ENCODE measurements at regions not wholly inside any gene's neighbourhood (a gene's known extent, or its start where the extent isn't known, plus 50 kb on each side); places are given as distances from the start of the nearest gene placed in this dataset.
"Not testable (repeated sequence)": the region's sequence is repeated elsewhere in the genome, so short reads cannot be mapped to it uniquely, and the experiment has no call there.

DNA sequence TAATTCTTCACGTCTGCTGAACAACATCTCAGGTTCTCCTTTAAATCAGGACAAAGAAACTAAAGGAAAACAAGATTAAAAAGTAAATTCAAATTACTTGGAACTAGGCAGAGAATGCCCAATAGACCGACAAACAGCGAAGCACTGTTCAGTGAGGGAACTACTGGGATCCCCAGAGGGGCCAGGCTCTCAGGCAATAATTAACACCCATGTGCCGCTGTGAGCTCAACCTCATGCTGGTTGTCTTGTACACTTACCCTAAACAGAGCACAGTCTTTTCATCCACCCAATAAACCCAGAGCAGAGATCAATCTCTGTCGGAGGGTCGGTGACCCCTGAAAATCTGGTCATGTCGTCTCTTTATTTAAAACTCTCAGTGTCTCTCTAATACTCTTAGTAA, 229.9 kb upstream of the CRIM1 start:
- Histone ChIP-seq H3F3A (ENCODE audit: low read depth) (no peaks in the 10 kb centered on the region), H3K4me1 (no peaks in the 10 kb centered on the region), H3K9ac (no peak overlapping the region), H3K27ac (no peak overlapping the region), H3K27me3 (no peaks in the 10 kb centered on the region), H2AFZ (replicated peaks) (no peak overlapping the region), H3K79me2 (ENCODE audit: low read depth) (no peaks in the 10 kb centered on the region), H3K9me3 (ENCODE audit: low read depth) (no peaks in the 10 kb centered on the region), H4K20me1 (ENCODE audit: low read depth) (no peaks in the 10 kb centered on the region), H3K4me3 (no peak overlapping the region), H3K36me3 (no peaks in the 10 kb centered on the region), H3K4me2 (no peak overlapping the region)
- DNase-seq (ENCODE audit: low spot score) = peak; percentile 18
- H3K27ac Mint-ChIP-seq = peak overlapping the region; percentile 7
- H3K4me3 Mint-ChIP-seq = no peak overlapping the region
- H3K4me1 Mint-ChIP-seq = peaks cover 11% of the 10 kb centered on the region
- TF ChIP-seq, protein P1, sequence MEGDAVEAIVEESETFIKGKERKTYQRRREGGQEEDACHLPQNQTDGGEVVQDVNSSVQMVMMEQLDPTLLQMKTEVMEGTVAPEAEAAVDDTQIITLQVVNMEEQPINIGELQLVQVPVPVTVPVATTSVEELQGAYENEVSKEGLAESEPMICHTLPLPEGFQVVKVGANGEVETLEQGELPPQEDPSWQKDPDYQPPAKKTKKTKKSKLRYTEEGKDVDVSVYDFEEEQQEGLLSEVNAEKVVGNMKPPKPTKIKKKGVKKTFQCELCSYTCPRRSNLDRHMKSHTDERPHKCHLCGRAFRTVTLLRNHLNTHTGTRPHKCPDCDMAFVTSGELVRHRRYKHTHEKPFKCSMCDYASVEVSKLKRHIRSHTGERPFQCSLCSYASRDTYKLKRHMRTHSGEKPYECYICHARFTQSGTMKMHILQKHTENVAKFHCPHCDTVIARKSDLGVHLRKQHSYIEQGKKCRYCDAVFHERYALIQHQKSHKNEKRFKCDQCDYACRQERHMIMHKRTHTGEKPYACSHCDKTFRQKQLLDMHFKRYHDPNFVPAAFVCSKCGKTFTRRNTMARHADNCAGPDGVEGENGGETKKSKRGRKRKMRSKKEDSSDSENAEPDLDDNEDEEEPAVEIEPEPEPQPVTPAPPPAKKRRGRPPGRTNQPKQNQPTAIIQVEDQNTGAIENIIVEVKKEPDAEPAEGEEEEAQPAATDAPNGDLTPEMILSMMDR (IDR thresholded peaks at IDR 0.05) = no peak
- no peak for TF ChIP-seq EZH2phosphoT487 (IDR thresholded peaks at IDR 0.05)
- no peak for TF ChIP-seq EZH2 (IDR thresholded peaks at IDR 0.05)
- peaks cover 12% of the 10 kb centered on the region for H3K27me3 Mint-ChIP-seq (ENCODE audit: insufficient read depth, low read depth)
- peaks cover 4% of the 10 kb centered on the region for H3K9me3 Mint-ChIP-seq
- H3K36me3 Mint-ChIP-seq = no peaks in the 10 kb centered on the region

DNA sequence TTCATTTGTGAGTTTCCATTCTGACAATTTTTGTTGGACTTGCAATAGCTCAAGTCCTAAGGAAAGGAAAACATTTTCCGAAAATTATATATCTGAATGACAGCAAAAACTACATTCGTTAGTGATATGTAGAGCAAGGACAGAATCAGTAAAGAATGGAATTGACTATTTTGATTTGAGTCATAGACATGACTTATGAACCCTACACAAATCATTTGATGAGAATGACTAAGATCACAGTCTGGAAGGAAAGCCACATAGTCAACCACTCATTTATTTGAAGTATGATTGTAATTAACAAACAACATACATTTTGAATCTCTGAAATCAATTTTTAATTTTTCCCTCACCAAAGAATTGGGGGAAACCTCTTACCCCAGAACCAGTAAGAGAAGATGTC, 231.6 kb upstream of the CRIM1 start:
- H4K20me1 ChIP-seq (ENCODE audit: low read depth) = no peaks in the 10 kb centered on the region
- no peak overlapping the region for H3K27ac ChIP-seq
- no peaks in the 10 kb centered on the region for H3K4me1 ChIP-seq
- no peak overlapping the region for H3K4me3 ChIP-seq
- Mint-ChIP-seq H3K4me3 (no peak overlapping the region), H3K36me3 (no peaks in the 10 kb centered on the region), H3K27ac (no peak overlapping the region), H3K4me1 (peaks cover 11% of the 10 kb centered on the region), H3K9me3 (peaks cover 10% of the 10 kb centered on the region), H3K27me3 (ENCODE audit: insufficient read depth, low read depth) (peaks cover 9% of the 10 kb centered on the region)
- H3K9me3 ChIP-seq (ENCODE audit: low read depth) = no peaks in the 10 kb centered on the region
- no peaks in the 10 kb centered on the region for H3K27me3 ChIP-seq
- H2AFZ ChIP-seq (replicated peaks) = no peak overlapping the region
- no peak overlapping the region for H3K9ac ChIP-seq
- DNase-seq (ENCODE audit: low spot score) = no peak
- no peaks in the 10 kb centered on the region for H3F3A ChIP-seq (ENCODE audit: low read depth)
- no peak for TF ChIP-seq EZH2 (IDR thresholded peaks at IDR 0.05)
- TF ChIP-seq, protein P1 (IDR thresholded peaks at IDR 0.05) = no peak
- TF ChIP-seq EZH2phosphoT487 (IDR thresholded peaks at IDR 0.05) = no peak
- no peaks in the 10 kb centered on the region for H3K79me2 ChIP-seq (ENCODE audit: low read depth)
- no peak overlapping the region for H3K4me2 ChIP-seq
- no peaks in the 10 kb centered on the region for H3K36me3 ChIP-seq

DNA sequence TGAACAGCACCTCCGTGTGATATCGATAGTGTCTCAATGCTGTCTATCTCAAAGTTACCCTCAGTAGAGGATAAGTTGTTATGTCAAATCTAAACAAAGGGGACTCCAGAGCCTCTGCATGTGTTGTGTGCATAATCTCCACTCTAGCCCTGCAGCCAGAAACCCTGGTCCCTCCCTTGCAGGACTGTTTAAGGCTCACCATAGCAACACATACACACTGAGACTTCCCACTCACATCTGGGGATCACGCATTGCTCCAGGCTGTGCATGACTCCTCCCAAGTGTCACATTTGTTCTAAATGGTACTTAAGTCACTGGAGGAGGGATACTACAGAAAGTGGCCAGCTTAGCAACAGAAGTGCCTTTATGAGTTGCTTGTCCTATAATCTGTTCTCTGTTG, 258.6 kb upstream of the CRIM1 start:
- no peak overlapping the region for H2AFZ ChIP-seq (replicated peaks)
- peaks cover 4% of the 10 kb centered on the region for H3K36me3 Mint-ChIP-seq
- H3K4me1 Mint-ChIP-seq = no peaks in the 10 kb centered on the region
- H4K20me1 ChIP-seq (ENCODE audit: low read depth) = no peaks in the 10 kb centered on the region
- H3K36me3 ChIP-seq = no peaks in the 10 kb centered on the region
- no peak overlapping the region for H3K4me3 Mint-ChIP-seq
- H3K9ac ChIP-seq = no peak overlapping the region
- H3K27me3 Mint-ChIP-seq (ENCODE audit: insufficient read depth, low read depth) = peaks cover 4% of the 10 kb centered on the region
- no peak for DNase-seq (ENCODE audit: low spot score)
- peaks cover 32% of the 10 kb centered on the region for H3K9me3 Mint-ChIP-seq
- H3K27ac Mint-ChIP-seq = no peak overlapping the region
- H3K4me2 ChIP-seq = no peak overlapping the region
- no peaks in the 10 kb centered on the region for H3K27me3 ChIP-seq
- no peaks in the 10 kb centered on the region for H3K4me1 ChIP-seq
- no peak overlapping the region for H3K27ac ChIP-seq
- H3K4me3 ChIP-seq = no peak overlapping the region
- H3K9me3 ChIP-seq (ENCODE audit: low read depth) = no peaks in the 10 kb centered on the region
- no peaks in the 10 kb centered on the region for H3F3A ChIP-seq (ENCODE audit: low read depth)
- H3K79me2 ChIP-seq (ENCODE audit: low read depth) = no peaks in the 10 kb centered on the region
- TF ChIP-seq, protein P1 (IDR thresholded peaks at IDR 0.05) = no peak
- TF ChIP-seq EZH2 (IDR thresholded peaks at IDR 0.05) = no peak
- TF ChIP-seq EZH2phosphoT487 (IDR thresholded peaks at IDR 0.05) = no peak

GRCh38 chr2:36091844-36092741, 263.5 kb upstream of the CRIM1 start:
- H3K9ac ChIP-seq; H3K4me1 Mint-ChIP-seq; H3K4me1 ChIP-seq; DNase-seq (ENCODE audit: low spot score); H3K4me2 ChIP-seq; H3K4me3 ChIP-seq; H3F3A ChIP-seq (ENCODE audit: low read depth); H3K27me3 Mint-ChIP-seq (ENCODE audit: insufficient read depth, low read depth); H3K27ac ChIP-seq; H3K79me2 ChIP-seq (ENCODE audit: low read depth); H2AFZ ChIP-seq (replicated peaks); H3K27me3 ChIP-seq; H3K27ac Mint-ChIP-seq; H3K9me3 ChIP-seq (ENCODE audit: low read depth); H4K20me1 ChIP-seq (ENCODE audit: low read depth); H3K4me3 Mint-ChIP-seq; H3K36me3 Mint-ChIP-seq; H3K36me3 ChIP-seq: not testable (repeated sequence)
- H3K9me3 Mint-ChIP-seq = peaks cover 36% of the 10 kb centered on the region

All from neural progenitor cell (in vitro differentiated cells).